Vagina (tissue), 2 donors: ENCODE measurements at regions not wholly inside any gene's neighbourhood (a gene's known extent, or its start where the extent isn't known, plus 50 kb on each side); places are given as distances from the start of the nearest gene placed in this dataset.

ENCODE experiments used
- CTCF ChIP-seq, 3 experiments: fragments of 450-650 bp in 2 of 3; fragments of 200-600 bp in 1 of 3; sonication (generic) in 1 of 3; IDR thresholded peaks; one replicate each; pipeline ENCODE4 v1.5.1; 2017 to 2019; ENCODE audit warnings: antibody characterized with exemption in 3 of 3, mild to moderate bottlenecking in 2 of 3, moderate library complexity in 2 of 3
- POLR2A ChIP-seq, 2 donors: fragments of 450-650 bp; IDR thresholded peaks; one replicate each; pipeline ENCODE4 v1.6.1; 2017; ENCODE audit warnings: antibody characterized with exemption in 2 of 2, mild to moderate bottlenecking in 2 of 2, moderate library complexity in 2 of 2
- POLR2AphosphoS5 ChIP-seq, 2 donors: sonication (generic); formaldehyde crosslinking; IDR thresholded peaks; one replicate each; pipeline ENCODE4 v1.9.0; 2017; ENCODE audit warnings: antibody characterized with exemption in 2 of 2, mild to moderate bottlenecking in 2 of 2, low read depth in 1 of 2; ENCODE audit not compliant: insufficient read depth in 1 of 2

DNA sequence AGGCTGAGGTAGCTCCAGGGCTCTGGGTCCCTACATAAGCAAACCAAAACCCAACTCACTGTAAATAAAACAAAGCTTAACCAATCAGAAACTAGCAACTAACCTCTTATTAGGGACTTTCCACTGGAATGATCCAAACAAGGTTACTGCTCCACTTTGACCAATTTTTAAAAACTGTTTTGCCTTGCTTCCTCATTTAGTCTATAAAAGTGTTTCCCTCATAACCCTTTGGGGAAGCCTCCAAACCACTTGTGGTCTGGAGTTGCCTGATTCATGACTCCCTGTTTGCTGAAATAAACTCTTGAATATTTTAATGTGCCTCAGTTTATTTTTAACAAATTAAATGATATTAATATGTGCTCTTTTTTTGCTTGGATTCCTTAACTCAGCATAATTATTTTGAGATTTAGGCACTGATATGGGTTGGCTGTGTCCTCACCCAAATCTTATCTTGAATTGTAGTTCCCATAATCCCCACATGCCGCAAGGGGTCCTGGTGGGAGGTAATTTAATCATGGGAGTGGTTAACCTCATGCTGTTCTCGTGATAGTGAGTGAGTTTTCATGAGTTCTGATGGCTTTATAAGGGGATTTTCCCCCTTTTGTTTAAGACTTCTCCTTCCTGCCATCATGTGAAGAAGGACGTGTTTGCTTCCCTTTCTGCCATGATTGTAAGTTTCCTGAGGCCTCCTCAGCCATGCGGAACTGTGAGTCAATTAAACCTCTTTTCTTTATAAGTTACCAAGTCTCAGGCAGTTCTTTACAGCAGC is 90.6 kb downstream of the CD200R1L start:
- no peak for TF ChIP-seq CTCF (IDR thresholded peaks at IDR 0.05)
- no peak for TF ChIP-seq POLR2A (IDR thresholded peaks at IDR 0.05)
- no peak for TF ChIP-seq POLR2AphosphoS5 (IDR thresholded peaks at IDR 0.05; ENCODE audit: insufficient read depth in 1 of 2, low read depth in 1 of 2)
